Keratinocyte (primary cell): ENCODE measurements at regions not wholly inside any gene's neighbourhood (a gene's known extent, or its start where the extent isn't known, plus 50 kb on each side); places are given as distances from the start of the nearest gene placed in this dataset.

Source experiments
- EZH2 ChIP-seq: IDR thresholded peaks from one replicate; pipeline ENCODE4 v1.6.1; 2012; ENCODE audit warnings: inconsistent platforms, mild to moderate bottlenecking, low read length, moderate library complexity
- TF ChIP-seq, protein P1 (sequence below), 3 experiments: IDR thresholded peaks in 1 of 3; conservative IDR thresholded peaks in 1 of 3; optimal IDR thresholded peaks in 1 of 3; 2 replicates in 2 of 3; 3 replicates in 1 of 3; pipeline versions ENCODE3 to v1.5.1; 2011; ENCODE audit warnings: low read length in 3 of 3, mild to moderate bottlenecking in 3 of 3, moderate library complexity in 2 of 3, control low read depth in 1 of 3, inconsistent platforms in 1 of 3; ENCODE audit not compliant: insufficient read depth in 2 of 3; ENCODE audit errors: extremely low read depth in 1 of 3

DNA sequence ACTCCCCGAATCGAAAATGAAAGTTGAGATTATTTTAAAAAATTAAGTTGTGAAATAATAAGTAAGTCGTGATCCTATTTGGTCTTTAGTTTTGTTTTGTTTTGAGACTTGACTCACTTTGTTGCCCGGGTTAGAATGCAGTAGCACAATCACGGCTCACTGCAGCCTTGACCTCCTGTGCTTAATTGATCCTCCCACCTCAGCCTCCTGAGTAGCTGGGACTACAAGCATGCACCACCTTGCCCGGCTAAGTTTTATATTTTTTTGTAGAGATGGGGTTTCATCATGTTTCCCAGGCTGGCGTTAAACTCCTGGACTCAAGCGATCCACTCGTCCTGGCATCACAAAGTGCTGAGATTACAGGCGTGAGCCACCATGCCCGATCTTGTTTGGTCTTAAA, 326.2 kb downstream of the MYCN start:
- TF ChIP-seq, protein P1, sequence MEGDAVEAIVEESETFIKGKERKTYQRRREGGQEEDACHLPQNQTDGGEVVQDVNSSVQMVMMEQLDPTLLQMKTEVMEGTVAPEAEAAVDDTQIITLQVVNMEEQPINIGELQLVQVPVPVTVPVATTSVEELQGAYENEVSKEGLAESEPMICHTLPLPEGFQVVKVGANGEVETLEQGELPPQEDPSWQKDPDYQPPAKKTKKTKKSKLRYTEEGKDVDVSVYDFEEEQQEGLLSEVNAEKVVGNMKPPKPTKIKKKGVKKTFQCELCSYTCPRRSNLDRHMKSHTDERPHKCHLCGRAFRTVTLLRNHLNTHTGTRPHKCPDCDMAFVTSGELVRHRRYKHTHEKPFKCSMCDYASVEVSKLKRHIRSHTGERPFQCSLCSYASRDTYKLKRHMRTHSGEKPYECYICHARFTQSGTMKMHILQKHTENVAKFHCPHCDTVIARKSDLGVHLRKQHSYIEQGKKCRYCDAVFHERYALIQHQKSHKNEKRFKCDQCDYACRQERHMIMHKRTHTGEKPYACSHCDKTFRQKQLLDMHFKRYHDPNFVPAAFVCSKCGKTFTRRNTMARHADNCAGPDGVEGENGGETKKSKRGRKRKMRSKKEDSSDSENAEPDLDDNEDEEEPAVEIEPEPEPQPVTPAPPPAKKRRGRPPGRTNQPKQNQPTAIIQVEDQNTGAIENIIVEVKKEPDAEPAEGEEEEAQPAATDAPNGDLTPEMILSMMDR (optimal IDR thresholded peaks at IDR 0.05 in 1 of 3, IDR thresholded peaks at IDR 0.05 in 1 of 3, conservative IDR thresholded peaks at IDR 0.05 in 1 of 3; ENCODE audit: extremely low read depth in 1 of 3, insufficient read depth in 2 of 3, low read length in 3 of 3): no peak
- TF ChIP-seq EZH2: no peak
